ENCODE measurements at regions not wholly inside any gene's neighbourhood (a gene's known extent, or its start where the extent isn't known, plus 50 kb on each side); places are given as distances from the start of the nearest gene placed in this dataset.

- TF ChIP-seq EZH2phosphoT487 (IDR thresholded peaks at IDR 0.05; ENCODE audit: borderline replicate concordance, low read depth, low read length) (no peak), CTCF (conservative IDR thresholded peaks at IDR 0.05; ENCODE audit: low read length) (no peak)
Observed at GRCh38 chr20:19895761-19896160, 121.4 kb upstream of the NAA20 start.
